Large intestine (tissue), 3 donors: ENCODE measurements at regions not wholly inside any gene's neighbourhood (a gene's known extent, or its start where the extent isn't known, plus 50 kb on each side); places are given as distances from the start of the nearest gene placed in this dataset.
"Not testable (repeated sequence)": the region's sequence is repeated elsewhere in the genome, so short reads cannot be mapped to it uniquely, and the experiment has no call there.

Experiments used
- DNase-seq, 2 donors: peaks; one replicate each; pipeline versions ENCODE4 v3.0.0 to v3.0.0-alpha.2; 2013
- H3K27ac ChIP-seq: one replicate; pipeline ENCODE4 v1.5.1; 2013; ENCODE audit warnings: low read length
- H3K27me3 ChIP-seq: 2 replicates; pipeline ENCODE4 v1.6.1; 2013; ENCODE audit warnings: low read length; ENCODE audit not compliant: control insufficient read depth, insufficient read depth
- H3K36me3 ChIP-seq: 2 replicates; pipeline ENCODE4 v1.6.1; 2013; ENCODE audit warnings: low read length; ENCODE audit not compliant: control insufficient read depth, insufficient read depth
- H3K4me1 ChIP-seq: one replicate; pipeline ENCODE4 v1.6.1; 2013; ENCODE audit warnings: low read length; ENCODE audit not compliant: control insufficient read depth, insufficient read depth
- H3K4me3 ChIP-seq: one replicate; pipeline ENCODE4 v1.5.1; 2013; ENCODE audit warnings: low read length
- H3K9me3 ChIP-seq: one replicate; pipeline ENCODE4 v1.6.1; 2013; ENCODE audit warnings: mild to moderate bottlenecking, low read depth, low read length, moderate library complexity; ENCODE audit not compliant: control insufficient read depth
- WGBS: methylation state at CpG from one replicate; pipeline ENCODE4 v1.1.5; 2013; ENCODE audit warnings: low lambda C conversion rate; ENCODE audit not compliant: insufficient coverage; 5-methylcytosine and 5-hydroxymethylcytosine counted together

DNA sequence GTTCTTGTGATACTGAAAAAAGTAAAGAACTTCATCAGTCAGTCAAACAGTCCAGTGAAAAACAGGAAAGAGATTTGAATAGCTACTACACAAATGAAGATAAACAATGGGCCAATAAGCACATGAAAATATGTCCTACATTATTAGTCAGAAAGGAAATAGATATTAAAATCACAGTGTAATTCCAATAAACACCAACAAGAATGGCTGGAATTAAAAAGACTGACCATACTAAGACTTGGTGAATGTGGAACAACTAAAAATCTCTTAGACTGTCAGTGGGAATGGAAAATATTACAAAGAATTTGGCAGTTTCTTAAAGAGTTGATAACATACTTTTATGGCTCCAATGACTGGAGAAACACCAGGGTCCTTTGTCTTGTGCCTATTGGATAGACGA is 241.8 kb upstream of the USP24 start:
- no CpG with 5 or more reads among the region's 1 CpG for WGBS
- DNase-seq: no peak
- no peak overlapping the region for H3K27ac ChIP-seq
- H3K4me3 ChIP-seq: no peak overlapping the region
- H3K27me3 ChIP-seq: no peaks in the 10 kb centered on the region
- no peaks in the 10 kb centered on the region for H3K36me3 ChIP-seq
- peaks cover 7% of the 10 kb centered on the region for H3K9me3 ChIP-seq
- no peaks in the 10 kb centered on the region for H3K4me1 ChIP-seq

DNA sequence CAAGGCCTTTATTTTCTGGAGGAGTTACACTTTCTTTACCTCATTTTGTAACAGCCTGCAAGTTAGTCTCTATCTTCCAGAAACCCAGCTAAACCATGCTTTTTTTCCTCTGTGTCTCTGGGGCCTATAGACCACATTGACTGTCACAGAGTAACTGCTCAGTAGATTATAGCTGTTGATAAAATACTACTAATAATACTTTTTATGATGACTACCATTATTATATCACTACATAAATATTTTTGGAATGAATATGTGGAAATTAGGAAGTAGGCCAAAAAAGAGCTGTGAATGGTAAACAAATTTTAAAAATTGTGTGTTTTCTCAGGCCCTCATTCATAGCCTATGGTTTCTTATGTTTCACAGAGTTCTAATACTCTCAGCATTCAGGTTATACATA is 233.1 kb upstream of the USP24 start:
- Histone ChIP-seq H3K27ac (no peak overlapping the region), H3K4me3 (no peak overlapping the region)

GRCh38 chr1:55447488-55447887 is 232.3 kb upstream of the USP24 start:
- Histone ChIP-seq H3K27ac (no peak overlapping the region), H3K4me1 (no peaks in the 10 kb centered on the region), H3K9me3 (no peaks in the 10 kb centered on the region), H3K36me3 (no peaks in the 10 kb centered on the region), H3K4me3 (no peak overlapping the region), H3K27me3 (no peaks in the 10 kb centered on the region)
- no CpG with 5 or more reads among the region's 2 CpGs for WGBS
- DNase-seq: peak in 1 of 2 donors; percentile 36

More for the DNA sequence above, 233.1 kb upstream of the USP24 start:
- H3K4me1 ChIP-seq: no peaks in the 10 kb centered on the region
- DNase-seq: no peak
- no peaks in the 10 kb centered on the region for H3K27me3 ChIP-seq
- no peaks in the 10 kb centered on the region for H3K9me3 ChIP-seq
- no peaks in the 10 kb centered on the region for H3K36me3 ChIP-seq

DNA sequence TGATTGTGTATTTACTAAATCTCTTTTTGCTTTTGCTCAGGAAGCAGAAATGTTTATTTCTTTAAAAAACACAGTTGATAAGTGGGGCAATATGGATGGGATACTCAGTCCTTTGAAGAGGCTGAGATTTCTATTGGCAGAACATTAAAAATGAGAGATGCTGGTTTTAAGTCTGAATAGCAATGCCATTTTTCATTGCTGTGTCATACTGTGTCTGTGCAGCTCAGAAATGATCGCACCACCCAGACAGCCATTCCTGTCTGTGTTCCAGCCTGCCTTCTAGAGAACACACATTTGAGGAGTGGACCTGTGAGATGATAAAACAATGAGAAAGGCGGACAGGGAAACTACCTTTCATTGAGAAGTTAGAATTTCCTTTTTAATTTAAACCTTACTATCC is 231.2 kb upstream of the USP24 start:
- H3K27me3 ChIP-seq: no peaks in the 10 kb centered on the region
- no peak for DNase-seq
- no CpG with 5 or more reads among the region's 2 CpGs for WGBS
- no peaks in the 10 kb centered on the region for H3K9me3 ChIP-seq
- no peaks in the 10 kb centered on the region for H3K36me3 ChIP-seq
- H3K4me1 ChIP-seq: no peaks in the 10 kb centered on the region
- no peak overlapping the region for H3K4me3 ChIP-seq
- no peak overlapping the region for H3K27ac ChIP-seq

- no peaks in the 10 kb centered on the region for H3K4me1 ChIP-seq
- H3K4me3 ChIP-seq: no peak overlapping the region
- no peaks in the 10 kb centered on the region for H3K36me3 ChIP-seq
- H3K27me3 ChIP-seq: no peaks in the 10 kb centered on the region
- no CpG with 5 or more reads among the region's 2 CpGs for WGBS
- H3K27ac ChIP-seq: no peak overlapping the region
- no peak for DNase-seq
- H3K9me3 ChIP-seq: no peaks in the 10 kb centered on the region
Measured at GRCh38 chr1:55445416-55445815, 230.3 kb upstream of the USP24 start.

GRCh38 chr1:55444667-55445066 is 229.5 kb upstream of the USP24 start:
- H3K27ac ChIP-seq: no peak overlapping the region
- no CpG with 5 or more reads among the region's 1 CpG for WGBS

DNA sequence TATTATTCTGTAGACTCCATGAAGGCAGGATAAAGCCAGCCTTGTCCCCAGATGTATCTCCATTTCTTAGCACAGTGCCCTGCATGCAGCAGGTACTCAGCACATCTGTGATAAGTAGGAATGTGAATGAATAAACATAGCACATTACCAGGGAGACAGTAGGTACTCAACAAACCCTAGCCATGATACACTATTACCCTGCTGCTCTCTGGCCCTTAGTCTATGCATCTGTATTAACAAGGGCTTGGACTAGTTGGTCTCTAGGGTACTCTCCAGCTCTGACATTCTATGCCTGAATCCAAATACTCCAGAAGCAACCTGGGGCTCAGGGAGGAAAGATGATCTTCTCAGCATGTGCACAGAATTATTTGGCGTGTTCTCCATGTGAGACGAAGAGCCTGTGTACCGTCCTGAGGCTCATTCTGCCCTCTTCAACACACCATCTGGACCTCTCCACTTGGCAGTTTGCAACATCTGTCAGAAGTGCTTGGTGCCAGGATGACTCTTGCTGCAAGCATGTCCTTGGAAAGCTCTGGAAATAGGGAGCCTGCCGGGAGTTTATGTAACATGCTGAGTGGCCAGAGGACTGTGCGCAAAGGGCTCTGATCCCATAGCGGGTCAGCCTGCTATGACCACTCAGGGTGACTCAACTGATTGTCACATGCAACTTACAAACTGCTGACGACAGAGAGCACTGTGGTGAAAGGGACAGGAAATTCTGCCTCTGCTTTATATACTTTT is 228.2 kb upstream of the USP24 start:
- no peaks in the 10 kb centered on the region for H3K36me3 ChIP-seq
- H3K27ac ChIP-seq: no peak overlapping the region
- no CpG with 5 or more reads among the region's 7 CpGs for WGBS
- H3K9me3 ChIP-seq: no peaks in the 10 kb centered on the region
- H3K4me1 ChIP-seq: no peaks in the 10 kb centered on the region
- H3K4me3 ChIP-seq: no peak overlapping the region
- H3K27me3 ChIP-seq: no peaks in the 10 kb centered on the region
- peak in 1 of 2 donors; percentile 16 for DNase-seq

More at GRCh38 chr1:55444667-55445066, 229.5 kb upstream of the USP24 start:
- H3K4me3 ChIP-seq: no peak overlapping the region
- no peaks in the 10 kb centered on the region for H3K9me3 ChIP-seq
- no peaks in the 10 kb centered on the region for H3K4me1 ChIP-seq
- DNase-seq: no peak
- no peaks in the 10 kb centered on the region for H3K27me3 ChIP-seq
- H3K36me3 ChIP-seq: no peaks in the 10 kb centered on the region

DNA sequence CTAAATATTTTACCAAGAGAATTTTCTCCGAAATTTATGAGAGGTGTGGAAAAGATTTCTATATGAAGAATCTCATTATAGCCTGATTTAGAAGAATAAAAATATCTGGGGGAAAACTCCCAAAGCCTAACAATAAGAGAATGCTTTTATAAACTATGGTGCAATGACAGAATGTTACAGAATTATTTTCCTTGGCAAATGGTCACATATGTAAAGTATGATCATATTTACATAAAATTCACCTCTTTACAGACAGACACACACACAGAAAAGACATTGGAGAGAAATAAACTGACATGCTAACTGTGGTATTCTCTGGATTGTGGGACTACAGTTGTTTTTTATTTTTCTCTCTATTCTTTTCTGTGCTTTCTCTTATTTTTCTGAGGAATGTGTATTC is 226.3 kb upstream of the USP24 start:
- Histone ChIP-seq H3K36me3 (no peaks in the 10 kb centered on the region), H3K4me3 (no peak overlapping the region), H3K9me3 (no peaks in the 10 kb centered on the region), H3K27me3 (peaks cover 3% of the 10 kb centered on the region), H3K4me1 (no peaks in the 10 kb centered on the region), H3K27ac (no peak overlapping the region)
- no peak for DNase-seq
- 100% methylated on average over 1 of the region's 1 CpG for WGBS

GRCh38 chr1:55437692-55438091 is 222.5 kb upstream of the USP24 start:
- Histone ChIP-seq H3K36me3 (no peaks in the 10 kb centered on the region), H3K4me1 (no peaks in the 10 kb centered on the region), H3K4me3 (no peak overlapping the region), H3K9me3 (no peaks in the 10 kb centered on the region), H3K27ac (no peak overlapping the region), H3K27me3 (peaks cover 3% of the 10 kb centered on the region)
- no peak for DNase-seq
- WGBS: no CpG with 5 or more reads among the region's 2 CpGs

- H3K4me1 ChIP-seq, H3K4me3 ChIP-seq, H3K36me3 ChIP-seq, DNase-seq, H3K27me3 ChIP-seq, H3K27ac ChIP-seq, H3K9me3 ChIP-seq: not testable (repeated sequence)
- WGBS: no CpG with 5 or more reads among the region's 3 CpGs
Measured at GRCh38 chr1:55430720-55431119, 215.6 kb upstream of the USP24 start.

DNA sequence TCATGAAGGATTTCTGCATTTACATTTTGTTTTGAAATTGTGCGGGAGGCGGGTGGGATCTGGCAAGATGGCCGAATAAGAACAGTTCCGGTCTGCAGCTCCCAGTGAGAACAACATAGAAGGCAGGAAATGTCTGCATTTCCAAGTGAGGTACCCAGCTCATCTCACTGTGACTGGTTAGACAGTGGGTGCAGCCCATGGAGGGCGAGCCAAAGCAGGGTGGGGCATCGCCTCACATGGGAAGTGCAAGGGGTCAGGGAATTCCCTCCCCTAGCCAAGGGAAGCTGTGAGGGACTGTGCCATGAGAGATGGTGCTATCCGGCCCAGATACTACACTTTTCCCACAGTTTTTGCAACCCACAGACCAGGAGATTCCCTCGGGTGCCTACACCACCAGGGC is 215.0 kb upstream of the USP24 start:
- not testable (repeated sequence) for DNase-seq, H3K9me3 ChIP-seq, H3K27ac ChIP-seq, H3K4me1 ChIP-seq, H3K27me3 ChIP-seq, H3K36me3 ChIP-seq, H3K4me3 ChIP-seq
- WGBS: no CpG with 5 or more reads among the region's 8 CpGs
